OCI-LY3 (cell line): ENCODE measurements at regions not wholly inside any gene's neighbourhood (a gene's known extent, or its start where the extent isn't known, plus 50 kb on each side); places are given as distances from the start of the nearest gene placed in this dataset.

Source experiments
- EZH2phosphoT487 ChIP-seq: fragments of 200-600 bp; shearing (Covaris generic); IDR thresholded peaks from 2 replicates; pipeline ENCODE4 v1.6.1; 2018; ENCODE audit warnings: antibody characterized with exemption, mixed run types, low read depth
- TF ChIP-seq, protein P1 (sequence below): fragments of 200-600, 300-600 bp; sonication (generic); IDR thresholded peaks from 2 replicates; pipeline ENCODE4 v1.5.1; 2014; ENCODE audit warnings: antibody characterized with exemption, low read length, low read depth

DNA sequence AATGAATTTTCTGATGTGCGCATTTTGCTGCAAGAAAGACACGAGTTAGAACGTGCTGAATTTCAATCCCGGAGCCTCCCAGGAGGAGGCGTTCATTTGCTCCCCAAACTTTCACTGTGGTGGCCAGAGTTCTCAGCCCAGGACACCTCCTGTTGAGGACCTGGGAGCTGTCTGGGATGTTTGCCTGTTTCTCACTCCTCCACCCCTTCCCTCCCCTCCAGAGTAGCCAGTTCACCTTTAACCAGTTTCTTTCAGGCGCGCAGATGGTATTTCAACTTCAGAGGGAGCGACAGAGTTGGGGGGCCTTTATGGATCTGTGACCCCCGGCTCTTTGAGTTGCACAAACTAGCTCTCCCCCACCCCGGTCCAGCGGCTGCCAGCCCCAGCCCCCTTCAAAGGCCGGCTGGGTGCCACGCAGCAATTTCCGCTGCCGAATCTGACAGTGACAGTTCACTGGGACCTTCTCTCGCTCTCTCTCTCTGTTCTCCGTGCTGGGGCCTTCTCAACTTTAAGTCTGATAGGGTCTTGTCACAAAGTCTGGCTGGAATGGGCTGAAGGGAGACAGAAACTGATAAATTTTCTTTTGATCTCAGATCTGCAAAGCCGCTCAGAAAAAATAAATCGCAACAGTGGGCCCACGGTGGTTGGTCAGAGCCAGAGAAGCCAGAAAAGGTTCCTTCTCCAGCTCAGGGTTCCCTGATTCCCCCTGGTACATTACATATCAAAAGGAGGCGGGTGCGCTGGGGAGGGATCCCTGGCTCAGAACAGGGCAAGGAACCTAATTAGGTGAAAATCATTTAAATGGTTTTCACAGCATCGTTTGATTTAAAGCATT is 100.0 kb upstream of the STX18 start:
- TF ChIP-seq, protein P1, sequence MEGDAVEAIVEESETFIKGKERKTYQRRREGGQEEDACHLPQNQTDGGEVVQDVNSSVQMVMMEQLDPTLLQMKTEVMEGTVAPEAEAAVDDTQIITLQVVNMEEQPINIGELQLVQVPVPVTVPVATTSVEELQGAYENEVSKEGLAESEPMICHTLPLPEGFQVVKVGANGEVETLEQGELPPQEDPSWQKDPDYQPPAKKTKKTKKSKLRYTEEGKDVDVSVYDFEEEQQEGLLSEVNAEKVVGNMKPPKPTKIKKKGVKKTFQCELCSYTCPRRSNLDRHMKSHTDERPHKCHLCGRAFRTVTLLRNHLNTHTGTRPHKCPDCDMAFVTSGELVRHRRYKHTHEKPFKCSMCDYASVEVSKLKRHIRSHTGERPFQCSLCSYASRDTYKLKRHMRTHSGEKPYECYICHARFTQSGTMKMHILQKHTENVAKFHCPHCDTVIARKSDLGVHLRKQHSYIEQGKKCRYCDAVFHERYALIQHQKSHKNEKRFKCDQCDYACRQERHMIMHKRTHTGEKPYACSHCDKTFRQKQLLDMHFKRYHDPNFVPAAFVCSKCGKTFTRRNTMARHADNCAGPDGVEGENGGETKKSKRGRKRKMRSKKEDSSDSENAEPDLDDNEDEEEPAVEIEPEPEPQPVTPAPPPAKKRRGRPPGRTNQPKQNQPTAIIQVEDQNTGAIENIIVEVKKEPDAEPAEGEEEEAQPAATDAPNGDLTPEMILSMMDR = no peak
- no peak for TF ChIP-seq EZH2phosphoT487
